Neural cell (in vitro differentiated cells): ENCODE measurements at regions not wholly inside any gene's neighbourhood (a gene's known extent, or its start where the extent isn't known, plus 50 kb on each side); places are given as distances from the start of the nearest gene placed in this dataset.
"Not testable (repeated sequence)": the region's sequence is repeated elsewhere in the genome, so short reads cannot be mapped to it uniquely, and the experiment has no call there.

Source experiments
- H2AFZ ChIP-seq: fragments of 200-600, 300-800 bp; sonication (generic), shearing (Covaris generic); 2 replicates; pipeline ENCODE4 v1.6.0; 2014; ENCODE audit warnings: low read depth, mild to moderate bottlenecking, antibody characterized with exemption, low read length, moderate library complexity
- H3F3A ChIP-seq: fragments of 200-600 bp; shearing (Covaris generic); 2 replicates; pipeline ENCODE4 v1.6.1; 2016; ENCODE audit warnings: mild to moderate bottlenecking, moderate library complexity, mixed read lengths, antibody characterized with exemption, low read length; ENCODE audit not compliant: insufficient read depth, poor library complexity, severe bottlenecking
- H3K27ac ChIP-seq: fragments of 200-600, 300-800 bp; sonication (generic), shearing (Covaris generic); 2 replicates; pipeline ENCODE4 v1.5.1; 2014; ENCODE audit warnings: mild to moderate bottlenecking, low read length, moderate library complexity
- H3K27me3 ChIP-seq: fragments of 300-800, 200-600 bp; sonication (generic), shearing (Covaris generic); 2 replicates; pipeline ENCODE4 v1.6.0; 2014; ENCODE audit warnings: mild to moderate bottlenecking, low read depth, low read length, moderate library complexity; ENCODE audit not compliant: insufficient read depth
- H3K36me3 ChIP-seq: fragments of 300-800, 200-600 bp; sonication (generic), shearing (Covaris generic); 2 replicates; pipeline ENCODE4 v1.5.1; 2014; ENCODE audit warnings: mild to moderate bottlenecking, antibody characterized with exemption, low read length, moderate library complexity; ENCODE audit not compliant: insufficient read depth
- H3K4me2 ChIP-seq: fragments of 300-800, 200-600 bp; sonication (generic), shearing (Covaris generic); 2 replicates; pipeline ENCODE4 v1.6.0; 2014; ENCODE audit warnings: mild to moderate bottlenecking, low read length
- H3K4me3 ChIP-seq: fragments of 300-800, 200-600 bp; sonication (generic), shearing (Covaris generic); 2 replicates; pipeline ENCODE4 v1.5.1; 2014; ENCODE audit warnings: mild to moderate bottlenecking, low read length, moderate library complexity
- H3K79me2 ChIP-seq: fragments of 200-600 bp; shearing (Covaris generic); replicated peaks from 2 replicates; pipeline ENCODE4 v1.6.0; 2014; ENCODE audit warnings: mild to moderate bottlenecking, low read length, moderate library complexity; ENCODE audit not compliant: insufficient read depth
- H3K9ac ChIP-seq: fragments of 300-800, 200-600 bp; sonication (generic), shearing (Covaris generic); 2 replicates; pipeline ENCODE4 v1.6.1; 2016; ENCODE audit warnings: mild to moderate bottlenecking, low read length, mixed read lengths
- H3K9me2 ChIP-seq: fragments of 200-600 bp; shearing (Covaris generic); 2 replicates; pipeline ENCODE4 v1.6.1; 2016; ENCODE audit warnings: mild to moderate bottlenecking, low read length, mixed read lengths; ENCODE audit not compliant: insufficient read depth
- H3K9me3 ChIP-seq: fragments of 200-600, 300-800 bp; sonication (generic), shearing (Covaris generic); 2 replicates; pipeline ENCODE4 v1.6.1; 2016; ENCODE audit warnings: mild to moderate bottlenecking, mixed run types, low read length, moderate library complexity, mixed read lengths
- H4K20me1 ChIP-seq: fragments of 200-600 bp; shearing (Covaris generic); 2 replicates; pipeline ENCODE4 v1.6.1; 2016; ENCODE audit warnings: mild to moderate bottlenecking, mixed run types; ENCODE audit not compliant: insufficient read depth
- EP300 ChIP-seq: fragments of 450-650 bp; conservative IDR thresholded peaks from 2 replicates; pipeline ENCODE4 v1.6.1; 2014; ENCODE audit warnings: antibody characterized with exemption, mild to moderate bottlenecking, moderate library complexity; ENCODE audit not compliant: poor library complexity, severe bottlenecking
- EZH2 ChIP-seq: fragments of 200-600, 300-800 bp; shearing (Covaris generic), sonication (generic); IDR thresholded peaks from 2 replicates; pipeline ENCODE4 v1.6.1; 2014; ENCODE audit warnings: antibody characterized with exemption, low read length, borderline replicate concordance, mild to moderate bottlenecking; ENCODE audit not compliant: insufficient read depth, poor library complexity, severe bottlenecking
- MXI1 ChIP-seq: fragments of 450-650 bp; conservative IDR thresholded peaks from 2 replicates; pipeline ENCODE4 v1.6.1; 2014; ENCODE audit warnings: antibody characterized with exemption, mild to moderate bottlenecking; ENCODE audit not compliant: poor library complexity, severe bottlenecking
- POLR2AphosphoS5 ChIP-seq: IDR thresholded peaks from 2 replicates; pipeline ENCODE4 v1.6.1; 2012
- RAD21 ChIP-seq: fragments of 450-650 bp; conservative IDR thresholded peaks from 2 replicates; pipeline ENCODE4 v1.6.1; 2014; ENCODE audit warnings: antibody characterized with exemption, mild to moderate bottlenecking, moderate library complexity
- SMC3 ChIP-seq: fragments of 450-650 bp; conservative IDR thresholded peaks from 2 replicates; pipeline ENCODE4 v1.6.1; 2014; ENCODE audit warnings: antibody characterized with exemption, mild to moderate bottlenecking, moderate library complexity; ENCODE audit not compliant: poor library complexity
- TAF1 ChIP-seq: IDR thresholded peaks from 2 replicates; pipeline ENCODE4 v1.6.1; 2012; ENCODE audit warnings: low read depth
- TF ChIP-seq, protein P1 (sequence below): fragments of 450-650 bp; IDR thresholded peaks from 2 replicates; pipeline ENCODE4 v1.5.1; 2014; ENCODE audit warnings: antibody characterized with exemption, mild to moderate bottlenecking, moderate library complexity; ENCODE audit not compliant: poor library complexity, severe bottlenecking
- TF ChIP-seq, protein P2 (sequence below): IDR thresholded peaks from 2 replicates; pipeline ENCODE4 v1.6.1; 2012; ENCODE audit warnings: borderline replicate concordance

DNA sequence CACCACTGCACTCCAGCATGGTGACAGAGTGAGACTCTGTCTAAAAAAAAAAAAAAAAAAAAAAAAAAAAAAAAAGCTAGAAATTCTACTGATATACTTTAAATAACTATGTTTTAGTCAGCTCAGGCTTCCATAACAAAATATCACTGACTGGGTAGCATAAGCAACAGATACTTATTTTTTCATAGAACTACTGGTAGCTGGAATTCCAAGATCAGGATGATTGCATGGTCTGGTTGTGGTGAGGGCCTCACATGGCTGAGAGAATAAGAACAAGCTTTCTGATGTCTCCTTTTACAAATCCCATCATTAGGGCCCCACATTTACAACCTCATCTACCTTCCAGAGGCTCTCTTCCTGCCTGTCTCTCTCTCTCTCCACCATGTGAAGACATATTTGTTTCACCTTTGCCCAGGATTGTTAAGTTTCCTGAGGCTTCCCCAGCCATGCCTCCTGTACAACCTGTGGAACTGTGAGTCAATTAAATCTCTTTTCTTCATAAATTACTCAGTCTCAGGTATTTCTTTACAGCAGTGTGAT lies 126.7 kb upstream of the SEMA3C start:
- H2AFZ ChIP-seq: no peak overlapping the region
- TF ChIP-seq POLR2AphosphoS5 (no peak), TAF1 (no peak), EZH2 (no peak), RAD21 (no peak)
- TF ChIP-seq, protein P1, sequence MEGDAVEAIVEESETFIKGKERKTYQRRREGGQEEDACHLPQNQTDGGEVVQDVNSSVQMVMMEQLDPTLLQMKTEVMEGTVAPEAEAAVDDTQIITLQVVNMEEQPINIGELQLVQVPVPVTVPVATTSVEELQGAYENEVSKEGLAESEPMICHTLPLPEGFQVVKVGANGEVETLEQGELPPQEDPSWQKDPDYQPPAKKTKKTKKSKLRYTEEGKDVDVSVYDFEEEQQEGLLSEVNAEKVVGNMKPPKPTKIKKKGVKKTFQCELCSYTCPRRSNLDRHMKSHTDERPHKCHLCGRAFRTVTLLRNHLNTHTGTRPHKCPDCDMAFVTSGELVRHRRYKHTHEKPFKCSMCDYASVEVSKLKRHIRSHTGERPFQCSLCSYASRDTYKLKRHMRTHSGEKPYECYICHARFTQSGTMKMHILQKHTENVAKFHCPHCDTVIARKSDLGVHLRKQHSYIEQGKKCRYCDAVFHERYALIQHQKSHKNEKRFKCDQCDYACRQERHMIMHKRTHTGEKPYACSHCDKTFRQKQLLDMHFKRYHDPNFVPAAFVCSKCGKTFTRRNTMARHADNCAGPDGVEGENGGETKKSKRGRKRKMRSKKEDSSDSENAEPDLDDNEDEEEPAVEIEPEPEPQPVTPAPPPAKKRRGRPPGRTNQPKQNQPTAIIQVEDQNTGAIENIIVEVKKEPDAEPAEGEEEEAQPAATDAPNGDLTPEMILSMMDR: no peak
- TF ChIP-seq, protein P2, sequence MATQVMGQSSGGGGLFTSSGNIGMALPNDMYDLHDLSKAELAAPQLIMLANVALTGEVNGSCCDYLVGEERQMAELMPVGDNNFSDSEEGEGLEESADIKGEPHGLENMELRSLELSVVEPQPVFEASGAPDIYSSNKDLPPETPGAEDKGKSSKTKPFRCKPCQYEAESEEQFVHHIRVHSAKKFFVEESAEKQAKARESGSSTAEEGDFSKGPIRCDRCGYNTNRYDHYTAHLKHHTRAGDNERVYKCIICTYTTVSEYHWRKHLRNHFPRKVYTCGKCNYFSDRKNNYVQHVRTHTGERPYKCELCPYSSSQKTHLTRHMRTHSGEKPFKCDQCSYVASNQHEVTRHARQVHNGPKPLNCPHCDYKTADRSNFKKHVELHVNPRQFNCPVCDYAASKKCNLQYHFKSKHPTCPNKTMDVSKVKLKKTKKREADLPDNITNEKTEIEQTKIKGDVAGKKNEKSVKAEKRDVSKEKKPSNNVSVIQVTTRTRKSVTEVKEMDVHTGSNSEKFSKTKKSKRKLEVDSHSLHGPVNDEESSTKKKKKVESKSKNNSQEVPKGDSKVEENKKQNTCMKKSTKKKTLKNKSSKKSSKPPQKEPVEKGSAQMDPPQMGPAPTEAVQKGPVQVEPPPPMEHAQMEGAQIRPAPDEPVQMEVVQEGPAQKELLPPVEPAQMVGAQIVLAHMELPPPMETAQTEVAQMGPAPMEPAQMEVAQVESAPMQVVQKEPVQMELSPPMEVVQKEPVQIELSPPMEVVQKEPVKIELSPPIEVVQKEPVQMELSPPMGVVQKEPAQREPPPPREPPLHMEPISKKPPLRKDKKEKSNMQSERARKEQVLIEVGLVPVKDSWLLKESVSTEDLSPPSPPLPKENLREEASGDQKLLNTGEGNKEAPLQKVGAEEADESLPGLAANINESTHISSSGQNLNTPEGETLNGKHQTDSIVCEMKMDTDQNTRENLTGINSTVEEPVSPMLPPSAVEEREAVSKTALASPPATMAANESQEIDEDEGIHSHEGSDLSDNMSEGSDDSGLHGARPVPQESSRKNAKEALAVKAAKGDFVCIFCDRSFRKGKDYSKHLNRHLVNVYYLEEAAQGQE: no peak
- H4K20me1 ChIP-seq: no peaks in the 10 kb centered on the region
- no peak overlapping the region for H3K27ac ChIP-seq
- no peaks in the 10 kb centered on the region for H3K27me3 ChIP-seq
- no peaks in the 10 kb centered on the region for H3K36me3 ChIP-seq
- peaks cover 9% of the 10 kb centered on the region for H3K9me3 ChIP-seq
- H3K9ac ChIP-seq: no peak overlapping the region
- H3F3A ChIP-seq: no peaks in the 10 kb centered on the region
- H3K4me3 ChIP-seq: no peak overlapping the region
- H3K4me2 ChIP-seq: no peak overlapping the region
- H3K9me2 ChIP-seq: no peaks in the 10 kb centered on the region
- H3K79me2 ChIP-seq: no peaks in the 10 kb centered on the region

DNA sequence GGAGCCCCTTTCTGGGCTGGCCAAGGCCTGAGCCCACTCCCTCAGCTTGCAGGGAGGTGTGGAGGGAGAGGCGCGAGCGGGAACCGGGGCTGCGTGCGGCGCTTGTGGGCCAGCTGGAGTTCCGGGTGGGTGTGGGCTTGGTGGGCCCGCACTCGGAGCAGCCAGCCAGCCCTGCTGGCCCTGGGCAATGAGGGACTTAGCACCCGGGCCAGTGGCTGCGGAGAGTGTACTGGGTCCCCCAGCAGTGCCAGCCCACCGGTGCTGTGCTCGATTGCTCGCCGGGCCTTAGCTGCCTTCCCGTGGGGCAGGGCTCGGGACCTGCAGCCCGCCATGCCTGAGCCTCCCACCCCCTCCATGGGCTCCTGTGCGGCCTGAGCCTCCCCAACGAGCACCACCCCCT lies 123.8 kb upstream of the SEMA3C start:
- H3K27me3 ChIP-seq, H3F3A ChIP-seq, H3K9me3 ChIP-seq, H4K20me1 ChIP-seq, H3K4me2 ChIP-seq, H3K9me2 ChIP-seq, H3K9ac ChIP-seq, H3K4me3 ChIP-seq, H3K36me3 ChIP-seq, H3K79me2 ChIP-seq, H2AFZ ChIP-seq, H3K27ac ChIP-seq: not testable (repeated sequence)

DNA sequence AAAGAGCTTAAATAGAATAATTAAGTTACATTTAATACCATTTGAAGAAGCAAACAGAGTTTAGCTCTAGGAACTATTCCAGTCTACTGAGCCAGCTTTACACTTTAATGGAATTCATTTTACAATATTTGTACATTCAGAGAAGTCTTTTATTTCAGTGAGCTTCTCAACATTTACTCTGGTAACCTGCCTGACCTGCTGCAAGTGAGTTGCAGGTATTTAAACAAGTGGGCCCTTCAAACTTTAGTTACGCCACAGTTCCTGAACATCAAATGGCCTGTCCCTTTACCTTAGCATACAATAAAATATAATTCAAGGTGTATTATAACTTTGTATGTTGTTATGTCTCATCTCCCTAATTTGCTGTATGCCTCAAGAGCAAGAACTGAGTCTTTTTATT lies 121.6 kb upstream of the SEMA3C start:
- H3K36me3 ChIP-seq: no peaks in the 10 kb centered on the region

More for the DNA sequence above, 121.6 kb upstream of the SEMA3C start:
- TF ChIP-seq RAD21 (no peak), MXI1 (no peak), TAF1 (no peak), EZH2 (no peak), SMC3 (no peak), EP300 (no peak), POLR2AphosphoS5 (no peak)
- TF ChIP-seq, protein P1: no peak
- TF ChIP-seq, protein P2: no peak
- Histone ChIP-seq H4K20me1 (no peaks in the 10 kb centered on the region), H3K4me2 (no peak overlapping the region), H3K4me3 (no peak overlapping the region), H3K9ac (no peak overlapping the region), H3F3A (no peaks in the 10 kb centered on the region), H3K9me3 (no peaks in the 10 kb centered on the region), H3K9me2 (no peaks in the 10 kb centered on the region), H2AFZ (no peak overlapping the region), H3K79me2 (no peaks in the 10 kb centered on the region), H3K27me3 (no peaks in the 10 kb centered on the region), H3K27ac (no peak overlapping the region)
